ENCODE measurements at regions not wholly inside any gene's neighbourhood (a gene's known extent, or its start where the extent isn't known, plus 50 kb on each side); places are given as distances from the start of the nearest gene placed in this dataset.

GRCh38 chr6:47383360-47383759 is 73.7 kb upstream of the TNFRSF21 start:
- DNase-seq (ENCODE audit: low read depth): no peak
- TF ChIP-seq CTCF (IDR thresholded peaks at IDR 0.05; ENCODE audit: control insufficient read depth, insufficient read depth, low read depth, low read length, missing control alignments): no peak
- no peak overlapping the region for H3K4me3 ChIP-seq (ENCODE audit: control insufficient read depth, low read depth, low read length)

DNA sequence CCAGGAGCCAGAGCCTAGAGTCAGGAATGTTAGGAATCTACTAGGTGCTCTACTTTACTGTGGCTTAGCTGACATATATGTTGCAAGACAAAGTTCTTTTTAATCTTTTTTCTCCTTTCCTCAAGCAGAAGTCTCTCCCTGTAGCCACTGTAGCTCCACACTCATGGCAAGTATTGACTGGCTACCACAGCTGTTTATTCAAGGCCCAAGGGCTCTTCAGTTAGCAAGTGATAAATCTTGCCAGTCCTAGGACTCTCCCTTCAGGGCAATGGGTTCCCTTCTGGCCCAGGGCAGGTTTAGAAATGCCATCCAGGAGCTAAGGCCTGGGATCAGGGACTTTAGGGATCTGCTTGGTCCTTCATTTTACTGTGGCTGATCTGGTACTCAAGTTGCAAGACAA is 82.0 kb upstream of the TNFRSF21 start:
- no peak overlapping the region for H3K4me3 ChIP-seq (ENCODE audit: control insufficient read depth, low read depth, low read length)
- no peak for TF ChIP-seq CTCF (IDR thresholded peaks at IDR 0.05; ENCODE audit: control insufficient read depth, insufficient read depth, low read depth, low read length, missing control alignments)
- no peak for DNase-seq (ENCODE audit: low read depth)

- no peak for DNase-seq (ENCODE audit: low read depth)
- TF ChIP-seq CTCF (IDR thresholded peaks at IDR 0.05; ENCODE audit: control insufficient read depth, insufficient read depth, low read depth, low read length, missing control alignments): no peak
These were observed 82.5 kb upstream of the TNFRSF21 start for GRCh38 chr6:47392251-47392650.

GRCh38 chr6:47396401-47397069 is 81.1 kb upstream of the CD2AP start:
- H3K4me3 ChIP-seq (ENCODE audit: control insufficient read depth, low read depth, low read length): no peak overlapping the region
- DNase-seq (ENCODE audit: low read depth): no peak
- TF ChIP-seq CTCF (IDR thresholded peaks at IDR 0.05; ENCODE audit: control insufficient read depth, insufficient read depth, low read depth, low read length, missing control alignments): no peak

More at GRCh38 chr6:47392251-47392650, 82.5 kb upstream of the TNFRSF21 start:
- no peak overlapping the region for H3K4me3 ChIP-seq (ENCODE audit: control insufficient read depth, low read depth, low read length)

GRCh38 chr6:47400581-47400980 is 77.0 kb upstream of the CD2AP start:
- no peak for DNase-seq (ENCODE audit: low read depth)

DNA sequence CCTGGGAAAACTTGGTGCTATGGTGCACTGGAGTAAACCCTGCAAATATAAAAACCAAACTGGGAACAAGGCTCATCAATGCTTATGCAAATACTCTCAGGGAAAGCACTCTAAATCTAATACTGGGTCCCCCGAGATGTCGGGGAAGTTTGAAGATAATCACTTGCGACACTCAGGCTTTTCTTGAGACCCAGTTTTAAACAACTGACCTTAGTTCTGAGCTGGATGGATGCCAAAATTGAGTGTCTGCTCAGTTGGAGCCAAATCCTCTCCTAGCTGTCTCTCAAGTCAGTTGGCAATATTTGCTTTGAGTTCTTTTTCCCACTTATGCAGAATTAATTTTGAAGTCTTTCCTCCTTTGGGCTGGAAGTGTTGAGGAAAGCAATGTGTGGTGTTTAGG is 75.5 kb upstream of the CD2AP start:
- H3K4me3 ChIP-seq (ENCODE audit: control insufficient read depth, low read depth, low read length): no peak overlapping the region
- no peak for TF ChIP-seq CTCF (IDR thresholded peaks at IDR 0.05; ENCODE audit: control insufficient read depth, insufficient read depth, low read depth, low read length, missing control alignments)
- DNase-seq (ENCODE audit: low read depth): no peak

More at GRCh38 chr6:47400581-47400980, 77.0 kb upstream of the CD2AP start:
- TF ChIP-seq CTCF (IDR thresholded peaks at IDR 0.05; ENCODE audit: control insufficient read depth, insufficient read depth, low read depth, low read length, missing control alignments): no peak
- H3K4me3 ChIP-seq (ENCODE audit: control insufficient read depth, low read depth, low read length): no peak overlapping the region

Data from AG09309 (cell line).